Hepatocyte (in vitro differentiated cells): ENCODE measurements at regions not wholly inside any gene's neighbourhood (a gene's known extent, or its start where the extent isn't known, plus 50 kb on each side); places are given as distances from the start of the nearest gene placed in this dataset.
A peak's percentile ranks its signal among the peaks of the same experiment; 100 is the strongest.

Experiments
- DNase-seq: peaks from one replicate; pipeline ENCODE4 v3.0.0-alpha.2; 2016; ENCODE audit warnings: low spot score
- H2AFZ ChIP-seq: fragments of 200-600 bp; sonication (generic); 2 replicates; pipeline ENCODE4 v1.6.0; 2016; ENCODE audit warnings: antibody characterized with exemption, mild to moderate bottlenecking
- H3K27ac ChIP-seq: fragments of 200-600 bp; sonication (generic); 2 replicates; pipeline ENCODE4 v1.5.1; 2016; ENCODE audit warnings: mild to moderate bottlenecking
- H3K27me3 ChIP-seq: fragments of 200-600 bp; sonication (generic); 2 replicates; pipeline ENCODE4 v1.6.1; 2016
- H3K36me3 ChIP-seq: fragments of 200-600 bp; sonication (generic); replicated peaks from 2 replicates; pipeline ENCODE4 v1.5.1; 2016; ENCODE audit warnings: low read depth; ENCODE audit not compliant: insufficient read depth
- H3K4me1 ChIP-seq: fragments of 200-600 bp; sonication (generic); 2 replicates; pipeline ENCODE4 v1.5.1; 2016; ENCODE audit warnings: mild to moderate bottlenecking, moderate library complexity; ENCODE audit not compliant: insufficient read depth
- H3K4me2 ChIP-seq: fragments of 200-600 bp; sonication (generic); 2 replicates; pipeline ENCODE4 v1.6.0; 2016
- H3K4me3 ChIP-seq: fragments of 200-600 bp; sonication (generic); 2 replicates; pipeline ENCODE4 v1.5.1; 2016; ENCODE audit warnings: mild to moderate bottlenecking
- H3K79me2 ChIP-seq: fragments of 200-600 bp; sonication (generic); 2 replicates; pipeline ENCODE4 v1.6.0; 2017; ENCODE audit warnings: mild to moderate bottlenecking
- H3K9me2 ChIP-seq: fragments of 200-600 bp; sonication (generic); replicated peaks from 2 replicates; pipeline ENCODE4 v1.6.0; 2017; ENCODE audit warnings: mild to moderate bottlenecking; ENCODE audit not compliant: insufficient read depth
- H3K9me3 ChIP-seq: fragments of 200-600 bp; sonication (generic); 2 replicates; pipeline ENCODE4 v1.5.1; 2016; ENCODE audit warnings: low read depth, mild to moderate bottlenecking
- H4K20me1 ChIP-seq: fragments of 200-600 bp; sonication (generic); 2 replicates; pipeline ENCODE4 v1.6.0; 2016; ENCODE audit warnings: mild to moderate bottlenecking; ENCODE audit not compliant: insufficient read depth, poor library complexity, severe bottlenecking
- CTCF ChIP-seq: fragments of 200-600 bp; sonication (generic); IDR thresholded peaks from 2 replicates; pipeline ENCODE4 v1.5.1; 2016; ENCODE audit warnings: antibody characterized with exemption, mild to moderate bottlenecking; ENCODE audit not compliant: poor library complexity
- EZH2 ChIP-seq: fragments of 200-600 bp; sonication (generic); IDR thresholded peaks from 2 replicates; pipeline ENCODE4 v1.6.1; 2016; ENCODE audit warnings: antibody characterized with exemption, mild to moderate bottlenecking, borderline replicate concordance
- EZH2phosphoT487 ChIP-seq: fragments of 200-600 bp; sonication (generic); IDR thresholded peaks from one replicate; pipeline ENCODE4 v1.6.1; 2018; ENCODE audit warnings: antibody characterized with exemption, mild to moderate bottlenecking, low read depth, moderate library complexity; ENCODE audit not compliant: unreplicated experiment, severe bottlenecking
- WGBS: methylation state at CpG from one replicate; pipeline ENCODE4 v1.1.6; 2016; ENCODE audit warnings: low lambda C conversion rate; ENCODE audit errors: missing lambda C conversion rate; 5-methylcytosine and 5-hydroxymethylcytosine counted together

GRCh38 chr10:29035721-29036120 is 253.1 kb upstream of the LYZL1 start:
- no peaks in the 10 kb centered on the region for H3K36me3 ChIP-seq

GRCh38 chr10:29037348-29038113 is 251.3 kb upstream of the LYZL1 start:
- Histone ChIP-seq H3K27ac (no peak overlapping the region), H3K4me3 (no peak overlapping the region), H3K4me1 (no peaks in the 10 kb centered on the region), H3K4me2 (no peak overlapping the region), H4K20me1 (no peaks in the 10 kb centered on the region), H3K9me2 (no peaks in the 10 kb centered on the region), H2AFZ (no peak overlapping the region), H3K9me3 (no peaks in the 10 kb centered on the region), H3K36me3 (no peaks in the 10 kb centered on the region), H3K27me3 (no peaks in the 10 kb centered on the region), H3K79me2 (no peaks in the 10 kb centered on the region)
- 92% methylated on average over 12 of the region's 12 CpGs for WGBS
- TF ChIP-seq CTCF, result no peak
- no peak for TF ChIP-seq EZH2phosphoT487
- TF ChIP-seq EZH2, result no peak
- no peak for DNase-seq

More at GRCh38 chr10:29035721-29036120, 253.1 kb upstream of the LYZL1 start:
- Histone ChIP-seq H3K27ac (no peak overlapping the region), H3K4me2 (no peak overlapping the region), H3K79me2 (no peaks in the 10 kb centered on the region), H4K20me1 (no peaks in the 10 kb centered on the region), H2AFZ (no peak overlapping the region), H3K4me3 (no peak overlapping the region), H3K9me3 (no peaks in the 10 kb centered on the region), H3K4me1 (no peaks in the 10 kb centered on the region), H3K9me2 (no peaks in the 10 kb centered on the region), H3K27me3 (no peaks in the 10 kb centered on the region)
- WGBS, result 92% methylated on average over 2 of the region's 2 CpGs
- no peak for DNase-seq
- no peak for TF ChIP-seq EZH2
- no peak for TF ChIP-seq CTCF
- TF ChIP-seq EZH2phosphoT487, result no peak

GRCh38 chr10:29039091-29039490 is 249.8 kb upstream of the LYZL1 start:
- H3K36me3 ChIP-seq, result no peaks in the 10 kb centered on the region
- no peak overlapping the region for H3K4me3 ChIP-seq
- H3K9me2 ChIP-seq, result no peaks in the 10 kb centered on the region
- H3K27me3 ChIP-seq, result no peaks in the 10 kb centered on the region
- TF ChIP-seq CTCF (no peak), EZH2phosphoT487 (no peak), EZH2 (no peak)
- H3K9me3 ChIP-seq, result no peaks in the 10 kb centered on the region
- no peaks in the 10 kb centered on the region for H3K79me2 ChIP-seq
- no peaks in the 10 kb centered on the region for H3K4me1 ChIP-seq
- H3K4me2 ChIP-seq, result no peak overlapping the region
- no peak overlapping the region for H2AFZ ChIP-seq
- 46% methylated on average over 5 of the region's 5 CpGs for WGBS
- H4K20me1 ChIP-seq, result no peaks in the 10 kb centered on the region
- H3K27ac ChIP-seq, result peak overlapping the region; percentile 30
- no peak for DNase-seq
